H1 (cell line): ENCODE measurements at regions not wholly inside any gene's neighbourhood (a gene's known extent, or its start where the extent isn't known, plus 50 kb on each side); places are given as distances from the start of the nearest gene placed in this dataset.

Source experiments
- CTCF ChIA-PET: fragments of 300-600 bp; sonication (Branson Sonifier 250); formaldehyde crosslinking; loops from one replicate; lab custom pipeline; 2021; ENCODE audit not compliant: partially characterized antibody; lab: Charles Lee
- POLR2A ChIA-PET: fragments of 300-600 bp; sonication (Branson Sonifier 250); formaldehyde crosslinking; loops from one replicate; lab custom pipeline; 2021; ENCODE audit warnings: inconsistent platforms; ENCODE audit not compliant: partially characterized antibody; lab: Charles Lee
- DNase-seq, 2 experiments: peaks; one replicate each; pipeline versions ENCODE4 v3.0.0 to v3.0.0-alpha.2; 2010 to 2022; ENCODE audit warnings: low spot score in 2 of 2, low read depth in 1 of 2, mixed read lengths in 1 of 2
- FAIRE-seq: peaks from 2 replicates; lab custom pipeline; 2011; peaks lifted over from hg19 to GRCh38; lab: Jason Lieb, UNC
- H2AFZ ChIP-seq: 2 replicates; pipeline ENCODE4 v1.8.1; 2012; ENCODE audit warnings: low read length, inconsistent platforms
- H2AK5ac ChIP-seq: 2 replicates; pipeline ENCODE4 v1.6.1; 2013; ENCODE audit warnings: low read depth, low read length
- H2BK120ac ChIP-seq: replicated peaks from 2 replicates; pipeline ENCODE3; 2013; ENCODE audit warnings: low read depth, low read length, inconsistent platforms
- H2BK12ac ChIP-seq: 2 replicates; pipeline ENCODE4 v1.6.1; 2013; ENCODE audit warnings: low read depth, low read length
- H2BK15ac ChIP-seq: 2 replicates; pipeline ENCODE4 v1.6.1; 2013; ENCODE audit warnings: low read length
- H2BK20ac ChIP-seq: 2 replicates; pipeline ENCODE4 v1.6.1; 2013; ENCODE audit warnings: low read length
- H2BK5ac ChIP-seq: 2 replicates; pipeline ENCODE4 v1.6.1; 2013; ENCODE audit warnings: low read depth, low read length
- H3K14ac ChIP-seq: 2 replicates; pipeline ENCODE4 v1.6.1; 2013; ENCODE audit warnings: inconsistent platforms; ENCODE audit not compliant: insufficient read length
- H3K18ac ChIP-seq: 2 replicates; pipeline ENCODE4 v1.6.1; 2013; ENCODE audit warnings: low read length; ENCODE audit errors: extremely low read depth
- H3K23ac ChIP-seq: 2 replicates; pipeline ENCODE4 v1.6.1; 2013; ENCODE audit warnings: inconsistent platforms; ENCODE audit not compliant: insufficient read length
- H3K23me2 ChIP-seq: 2 replicates; pipeline ENCODE4 v1.6.1; 2013; ENCODE audit warnings: low read depth, low read length
- H3K27ac ChIP-seq: 2 replicates; pipeline ENCODE4 v1.6.1; 2011; ENCODE audit warnings: low read depth, low read length, inconsistent platforms
- H3K27me3 ChIP-seq, 4 experiments: replicated peaks in 1 of 4; 1 replicate in 1 of 4; 2 replicates in 3 of 4; pipeline versions ENCODE4 v1.6.1 to v1.8.1; 2011 to 2013; ENCODE audit warnings: low read length in 3 of 4, mild to moderate bottlenecking in 3 of 4, inconsistent platforms in 2 of 4, mixed read lengths in 2 of 4, moderate library complexity in 1 of 4; ENCODE audit not compliant: control insufficient read depth in 3 of 4, insufficient read depth in 3 of 4; ENCODE audit errors: extremely low read depth in 1 of 4
- H3K36me3 ChIP-seq, 4 experiments: 2 replicates each; pipeline versions ENCODE4 v1.6.1 to v1.8.1; 2011 to 2013; ENCODE audit warnings: mild to moderate bottlenecking in 4 of 4, low read length in 3 of 4, moderate library complexity in 2 of 4, control low read depth in 1 of 4, inconsistent platforms in 1 of 4; ENCODE audit not compliant: insufficient read depth in 4 of 4, control insufficient read depth in 2 of 4
- H3K4ac ChIP-seq: replicated peaks from 2 replicates; pipeline ENCODE3; 2013; ENCODE audit warnings: low read length, low read depth, mixed read lengths, inconsistent platforms; ENCODE audit not compliant: insufficient read length
- H3K4me1 ChIP-seq, 4 experiments: replicated peaks in 1 of 4; 1 replicate in 1 of 4; 2 replicates in 3 of 4; pipeline versions ENCODE4 v1.6.1 to v1.8.1; 2011 to 2013; ENCODE audit warnings: low read length in 3 of 4, inconsistent platforms in 2 of 4, mixed read lengths in 1 of 4; ENCODE audit not compliant: insufficient read depth in 4 of 4, control insufficient read depth in 3 of 4
- H3K4me2 ChIP-seq, 2 experiments: 2 replicates each; pipeline versions ENCODE4 v1.6.1 to v1.8.1; 2011 to 2013; ENCODE audit warnings: low read depth in 2 of 2, low read length in 2 of 2, control low read depth in 1 of 2, inconsistent platforms in 1 of 2, mild to moderate bottlenecking in 1 of 2; ENCODE audit not compliant: insufficient read depth in 1 of 2
- H3K4me3 ChIP-seq, 4 experiments: fragments of 200-600, 300-600 bp in 1 of 4; sonication (generic), shearing (Covaris generic), sonication (Bioruptor Twin) in 1 of 4; 2 replicates each; pipeline versions ENCODE4 v1.5.1 to v1.8.1; 2011 to 2016; ENCODE audit warnings: low read length in 4 of 4, low read depth in 3 of 4, control low read depth in 2 of 4, inconsistent platforms in 2 of 4, mild to moderate bottlenecking in 2 of 4, mixed read lengths in 1 of 4, moderate library complexity in 1 of 4; ENCODE audit not compliant: insufficient read depth in 2 of 4; ENCODE audit errors: extremely low read depth in 1 of 4
- H3K56ac ChIP-seq: replicated peaks from 2 replicates; pipeline ENCODE3; 2013; ENCODE audit warnings: low read depth, mild to moderate bottlenecking, mixed read lengths, low read length, inconsistent platforms; ENCODE audit not compliant: insufficient read length
- H3K79me1 ChIP-seq: 2 replicates; pipeline ENCODE4 v1.6.1; 2013; ENCODE audit warnings: low read depth, low read length, control low read depth
- H3K79me2 ChIP-seq, 2 experiments: 2 replicates each; pipeline versions ENCODE4 v1.6.1 to v1.8.1; 2012 to 2013; ENCODE audit warnings: low read length in 2 of 2, mild to moderate bottlenecking in 2 of 2, inconsistent platforms in 1 of 2; ENCODE audit not compliant: insufficient read depth in 2 of 2, control insufficient read depth in 1 of 2
- H3K9ac ChIP-seq, 4 experiments: replicated peaks in 1 of 4; 1 replicate in 1 of 4; 2 replicates in 3 of 4; pipeline versions ENCODE4 v1.6.1 to v1.8.1; 2011 to 2013; ENCODE audit warnings: low read depth in 3 of 4, low read length in 3 of 4, control low read depth in 2 of 4, mild to moderate bottlenecking in 2 of 4, moderate library complexity in 2 of 4, inconsistent platforms in 1 of 4; ENCODE audit errors: extremely low read depth in 1 of 4
- H3K9me3 ChIP-seq, 2 experiments: 2 replicates each; pipeline versions ENCODE4 v1.6.1 to v1.8.1; 2012 to 2013; ENCODE audit warnings: mild to moderate bottlenecking in 2 of 2, moderate library complexity in 2 of 2, control low read depth in 1 of 2, inconsistent platforms in 1 of 2, low read depth in 1 of 2, low read length in 1 of 2, mixed read lengths in 1 of 2; ENCODE audit not compliant: insufficient read depth in 2 of 2
- H4K20me1 ChIP-seq, 2 experiments: replicated peaks in 1 of 2; 2 replicates each; pipeline versions ENCODE3 to v1.8.1; 2011 to 2013; ENCODE audit warnings: inconsistent platforms in 2 of 2, low read length in 2 of 2, mild to moderate bottlenecking in 1 of 2; ENCODE audit not compliant: insufficient read depth in 2 of 2, control insufficient read depth in 1 of 2
- H4K5ac ChIP-seq: 2 replicates; pipeline ENCODE4 v1.6.1; 2013; ENCODE audit warnings: low read length, low read depth, mixed read lengths, inconsistent platforms; ENCODE audit not compliant: insufficient read length
- H4K8ac ChIP-seq: 2 replicates; pipeline ENCODE4 v1.8.0; 2013; ENCODE audit warnings: mild to moderate bottlenecking, moderate library complexity, low read length, inconsistent platforms; ENCODE audit not compliant: insufficient read depth; ENCODE audit errors: extremely low read depth
- H4K91ac ChIP-seq: replicated peaks from 2 replicates; pipeline ENCODE3; 2013; ENCODE audit warnings: low read length, mixed read lengths, inconsistent platforms; ENCODE audit not compliant: insufficient read length
- BACH1 ChIP-seq: IDR thresholded peaks from 2 replicates; pipeline ENCODE4 v1.6.1; 2012; ENCODE audit warnings: low read length, improper control_type of control experiment
- SP4 ChIP-seq: IDR thresholded peaks from 2 replicates; pipeline ENCODE4 v1.6.1; 2012; ENCODE audit warnings: low read length, inconsistent platforms

DNA sequence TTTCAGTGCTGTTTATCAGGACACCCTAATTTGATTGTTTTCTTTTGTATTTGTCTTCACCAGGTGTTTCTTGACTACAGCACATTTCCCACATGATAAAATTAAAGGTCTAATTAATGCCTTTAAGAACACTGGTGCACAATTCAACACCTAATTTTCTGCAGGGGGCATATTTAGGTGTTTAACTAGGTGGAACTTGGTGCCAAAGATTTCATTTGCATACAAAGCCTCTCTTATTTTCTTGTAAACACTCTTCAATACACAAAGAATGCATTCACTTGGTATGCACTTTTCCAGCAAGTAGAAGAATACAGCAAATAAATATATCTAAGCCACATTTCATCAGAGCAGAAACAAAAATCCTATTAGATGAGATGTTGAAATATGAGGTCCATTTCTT, 646.2 kb upstream of the FOXG1 start:
- H2BK120ac ChIP-seq, result no peak overlapping the region
- FAIRE-seq (no peak), DNase-seq (no peak)
- H2BK20ac ChIP-seq, result no peak overlapping the region
- no peak overlapping the region for H3K23ac ChIP-seq
- no peak overlapping the region for H3K4me3 ChIP-seq
- H3K14ac ChIP-seq, result no peak overlapping the region
- H4K5ac ChIP-seq, result no peak overlapping the region
- TF ChIP-seq SP4, result no peak
- TF ChIP-seq BACH1, result no peak
- no peaks in the 10 kb centered on the region for H3K79me1 ChIP-seq
- H2BK15ac ChIP-seq, result no peak overlapping the region
- no peak overlapping the region for H3K9ac ChIP-seq
- no peaks in the 10 kb centered on the region for H3K9me3 ChIP-seq
- POLR2A ChIA-PET, result no interaction called here
- CTCF ChIA-PET, result no interaction called here
- no peak overlapping the region for H4K91ac ChIP-seq
- H2AFZ ChIP-seq, result no peak overlapping the region
- H2BK5ac ChIP-seq, result no peak overlapping the region
- no peak overlapping the region for H3K27ac ChIP-seq
- H4K8ac ChIP-seq, result no peak overlapping the region
- peaks cover 21 to 57% (median 45%) of the 10 kb centered on the region in 4 experiments for H3K27me3 ChIP-seq
- H3K4me1 ChIP-seq, result no peaks in the 10 kb centered on the region
- no peaks in the 10 kb centered on the region for H3K36me3 ChIP-seq
- no peak overlapping the region for H3K4me2 ChIP-seq
- H3K56ac ChIP-seq, result no peak overlapping the region
- no peak overlapping the region for H2AK5ac ChIP-seq
- H4K20me1 ChIP-seq, result peaks cover 1 to 2% of the 10 kb centered on the region in 2 experiments
- no peak overlapping the region for H3K4ac ChIP-seq
- H2BK12ac ChIP-seq, result no peak overlapping the region
- no peaks in the 10 kb centered on the region for H3K23me2 ChIP-seq
- no peaks in the 10 kb centered on the region for H3K79me2 ChIP-seq
- no peak overlapping the region for H3K18ac ChIP-seq
